Bronchial epithelial cell (primary cell): ENCODE measurements at regions not wholly inside any gene's neighbourhood (a gene's known extent, or its start where the extent isn't known, plus 50 kb on each side); places are given as distances from the start of the nearest gene placed in this dataset.

Experiments used
- DNase-seq: peaks from one replicate; pipeline ENCODE4 v3.0.0-alpha.2; 2010; ENCODE audit warnings: low read depth
- FAIRE-seq: peaks from 2 replicates; lab custom pipeline; 2011; peaks lifted over from hg19 to GRCh38; lab: Jason Lieb, UNC
- H3K27me3 ChIP-seq: 2 replicates; pipeline ENCODE4 v1.5.1; 2011; ENCODE audit warnings: low read length; ENCODE audit not compliant: control insufficient read depth, insufficient read depth
- H3K36me3 ChIP-seq: 2 replicates; pipeline ENCODE4 v1.5.1; 2011; ENCODE audit warnings: low read length; ENCODE audit not compliant: control insufficient read depth, insufficient read depth
- H3K4me3 ChIP-seq: 2 replicates; pipeline ENCODE4 v1.5.1; 2011; ENCODE audit warnings: mild to moderate bottlenecking, low read depth, low read length, control low read depth
- CTCF ChIP-seq: IDR thresholded peaks from 2 replicates; pipeline ENCODE4 v1.5.1; 2011; ENCODE audit warnings: mild to moderate bottlenecking, moderate library complexity, low read length, control low read depth, inconsistent platforms; ENCODE audit not compliant: insufficient read depth, severe bottlenecking

- DNase-seq (peak; percentile 35), FAIRE-seq (no peak)
- Histone ChIP-seq H3K4me3 (no peak overlapping the region), H3K27me3 (no peaks in the 10 kb centered on the region), H3K36me3 (no peaks in the 10 kb centered on the region)
- no peak for TF ChIP-seq CTCF
Measured at GRCh38 chr2:66872081-66872985, 437.4 kb downstream of the MEIS1 start.

GRCh38 chr2:66872986-66873754, 438.2 kb downstream of the MEIS1 start:
- Histone ChIP-seq H3K27me3 (no peaks in the 10 kb centered on the region), H3K4me3 (no peak overlapping the region), H3K36me3 (no peaks in the 10 kb centered on the region)
- DNase-seq (no peak), FAIRE-seq (no peak)
- no peak for TF ChIP-seq CTCF

GRCh38 chr2:66874411-66874810, 439.5 kb downstream of the MEIS1 start:
- no peak for FAIRE-seq
- TF ChIP-seq CTCF, result no peak
- no peak overlapping the region for H3K4me3 ChIP-seq
- H3K36me3 ChIP-seq, result no peaks in the 10 kb centered on the region
- no peaks in the 10 kb centered on the region for H3K27me3 ChIP-seq
- no peak for DNase-seq

GRCh38 chr2:66875941-66876462, 441.1 kb downstream of the MEIS1 start:
- no peak overlapping the region for H3K4me3 ChIP-seq
- FAIRE-seq, result no peak
- no peaks in the 10 kb centered on the region for H3K36me3 ChIP-seq
- no peaks in the 10 kb centered on the region for H3K27me3 ChIP-seq
- TF ChIP-seq CTCF, result no peak
- DNase-seq, result no peak

- no peak overlapping the region for H3K4me3 ChIP-seq
- H3K36me3 ChIP-seq, result no peaks in the 10 kb centered on the region
- DNase-seq (no peak), FAIRE-seq (no peak)
- no peak for TF ChIP-seq CTCF
- peaks cover 2% of the 10 kb centered on the region for H3K27me3 ChIP-seq
Measured at GRCh38 chr2:66885775-66886383, 451.0 kb downstream of the MEIS1 start.
